DMS53 treated with DMSO at 0.1 percent for 48 hours (cell line): ENCODE measurements at regions not wholly inside any gene's neighbourhood (a gene's known extent, or its start where the extent isn't known, plus 50 kb on each side); places are given as distances from the start of the nearest gene placed in this dataset.

Source experiments
- DNase-seq: peaks from one replicate; lab custom pipeline; 2025; ENCODE audit not compliant: unreplicated experiment; lab: John Stamatoyannopoulos, UW

DNA sequence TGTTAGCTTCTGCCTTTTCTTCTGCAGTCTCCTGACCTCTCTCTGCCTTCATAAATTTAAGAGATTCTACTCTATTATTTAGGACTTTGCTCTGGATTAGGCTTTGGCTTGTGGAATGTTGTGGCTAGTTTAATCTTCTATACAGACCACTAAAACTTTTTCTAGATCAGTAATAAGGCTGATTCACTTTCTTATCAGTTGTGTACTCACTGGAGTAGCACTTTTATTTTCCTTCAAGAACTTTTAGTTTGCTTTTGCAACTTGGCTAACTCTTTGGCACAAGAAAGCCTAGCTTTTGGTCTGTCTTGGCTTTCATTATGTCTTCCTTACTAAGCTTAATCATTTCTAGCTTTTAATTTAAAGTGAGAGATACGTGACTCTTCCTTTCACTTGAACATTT is 265.5 kb upstream of the TBC1D5 start:
- no peak for DNase-seq

DNA sequence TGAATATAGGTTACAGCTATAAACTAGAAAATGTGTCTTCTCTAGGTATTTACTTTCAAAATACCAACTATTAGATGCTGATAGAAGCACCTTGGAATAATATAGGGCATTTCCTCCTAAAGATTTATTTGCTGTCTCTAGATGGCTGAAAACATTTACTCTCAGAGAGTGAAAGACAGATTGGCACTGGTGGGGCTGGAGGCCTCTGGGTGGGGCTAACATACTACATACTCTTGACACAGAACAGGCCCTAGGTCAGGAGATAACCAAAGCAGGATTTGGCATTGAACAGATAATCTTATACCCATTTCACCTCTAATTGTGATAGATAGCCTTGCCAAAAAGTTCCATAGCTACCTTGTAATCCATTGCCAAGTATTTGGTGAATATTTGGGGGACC is 253.3 kb upstream of the TBC1D5 start:
- no peak for DNase-seq

DNA sequence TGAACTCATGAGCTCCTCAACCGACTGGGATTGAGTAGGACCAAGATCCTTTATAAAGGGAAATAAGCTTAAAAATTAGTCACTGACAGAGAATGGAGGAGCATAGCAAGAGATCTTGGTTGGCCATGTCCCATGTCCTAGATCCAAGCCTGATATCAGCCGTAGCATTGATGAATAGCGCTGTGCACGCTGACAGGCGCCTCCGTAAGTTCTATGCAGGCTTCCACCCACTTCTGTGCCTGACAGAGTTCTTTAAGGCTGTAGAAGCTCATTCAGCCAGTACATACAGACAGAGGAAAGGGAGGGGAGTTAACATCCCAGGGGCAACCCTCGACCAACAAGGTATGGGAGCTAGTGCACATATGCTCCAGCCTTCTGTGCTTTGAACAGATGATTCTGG is 251.7 kb upstream of the TBC1D5 start:
- DNase-seq: no peak

DNA sequence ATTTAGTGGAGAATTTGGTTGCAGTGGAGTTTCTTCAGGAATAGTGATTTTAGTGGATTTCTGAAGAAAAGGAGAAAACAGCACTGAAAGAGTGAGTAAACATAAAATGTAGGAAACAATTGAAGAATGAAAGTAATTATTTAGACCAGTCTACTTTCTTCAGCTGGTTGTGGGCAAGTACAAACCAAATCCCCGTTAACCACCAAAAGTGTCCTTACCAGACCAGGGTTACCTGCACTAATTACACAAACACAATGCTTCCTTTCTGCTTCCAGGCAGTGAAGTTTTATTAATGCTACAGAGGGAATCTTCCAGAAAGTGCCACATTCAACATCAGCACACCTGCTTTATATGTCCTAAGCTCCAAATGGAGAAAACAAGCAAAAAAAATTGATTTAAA is 248.0 kb upstream of the TBC1D5 start:
- DNase-seq: no peak

DNA sequence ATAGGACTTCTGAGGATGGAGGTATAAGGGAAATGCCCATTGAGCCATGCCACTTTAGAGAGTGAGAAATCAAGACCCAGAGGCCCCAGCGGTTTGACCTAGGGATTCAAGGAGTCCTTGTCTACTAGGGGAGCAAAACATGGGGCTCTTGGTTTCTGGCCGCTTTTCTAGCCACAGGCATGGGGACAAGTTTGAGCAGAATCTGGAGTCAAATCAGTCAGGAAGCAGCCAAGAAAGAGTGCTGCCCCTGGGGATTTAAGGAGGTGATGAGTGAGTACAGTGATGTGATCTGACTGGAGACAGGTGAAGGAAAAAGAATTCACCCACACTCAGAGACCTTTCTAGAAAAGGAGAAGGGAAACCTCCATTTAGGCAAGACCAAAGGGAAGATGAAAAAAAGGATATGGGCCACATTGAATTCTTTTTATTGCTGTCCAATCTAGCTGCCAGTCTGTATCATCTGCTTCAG is 244.0 kb upstream of the TBC1D5 start:
- no peak for DNase-seq

DNA sequence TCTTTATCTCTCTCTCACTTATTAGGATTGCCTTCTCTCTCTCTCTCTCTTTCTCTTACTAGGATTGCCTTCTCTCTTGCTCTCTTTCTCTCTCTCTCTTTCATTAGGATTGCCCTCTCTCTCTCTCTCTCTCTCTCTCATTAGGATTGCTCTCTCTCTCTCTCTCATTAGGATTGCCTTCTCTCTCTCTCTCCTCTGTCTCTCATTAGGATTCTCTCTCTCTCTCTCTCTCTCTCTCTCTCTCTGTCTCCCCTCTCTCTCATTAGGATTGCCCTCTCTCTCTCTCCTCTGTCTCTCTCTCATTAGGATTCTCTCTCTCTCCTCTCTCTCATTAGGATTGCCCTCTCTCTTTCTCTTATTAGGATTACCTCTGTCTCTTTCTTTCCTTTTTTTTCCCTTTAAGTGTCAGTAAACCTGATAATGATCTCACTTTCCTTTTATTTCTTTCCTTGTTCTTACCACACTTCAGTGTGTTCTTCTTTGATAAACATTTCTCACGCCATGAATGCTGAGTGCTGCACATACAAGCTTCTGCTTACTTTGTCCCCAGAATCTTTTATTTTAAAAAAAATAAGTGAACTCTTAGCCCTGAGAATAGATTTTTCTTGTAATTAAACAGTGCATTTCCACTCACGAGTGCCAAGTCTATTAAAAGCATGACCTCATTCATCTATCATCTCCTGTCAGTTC is 243.4 kb upstream of the TBC1D5 start:
- DNase-seq: no peak

DNA sequence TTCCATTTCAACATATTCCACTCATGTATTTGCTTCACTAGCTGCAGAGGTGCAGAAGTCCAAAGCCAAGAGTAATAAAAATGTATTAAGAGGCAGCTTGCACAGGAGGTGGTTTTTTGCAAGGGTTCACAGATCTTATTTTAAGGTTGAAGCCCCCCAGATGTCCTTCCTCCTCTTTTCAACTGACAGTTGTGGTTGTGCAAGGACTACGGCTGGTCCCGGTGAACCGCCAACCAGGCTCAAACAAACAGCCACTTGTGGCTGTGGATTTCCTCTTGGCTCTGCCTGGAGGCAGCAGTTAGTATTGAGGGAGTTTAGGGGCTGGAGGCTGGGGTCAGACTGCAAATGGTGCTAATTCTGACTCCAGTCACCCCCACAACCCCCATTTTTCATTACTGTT is 240.7 kb upstream of the TBC1D5 start:
- no peak for DNase-seq

DNA sequence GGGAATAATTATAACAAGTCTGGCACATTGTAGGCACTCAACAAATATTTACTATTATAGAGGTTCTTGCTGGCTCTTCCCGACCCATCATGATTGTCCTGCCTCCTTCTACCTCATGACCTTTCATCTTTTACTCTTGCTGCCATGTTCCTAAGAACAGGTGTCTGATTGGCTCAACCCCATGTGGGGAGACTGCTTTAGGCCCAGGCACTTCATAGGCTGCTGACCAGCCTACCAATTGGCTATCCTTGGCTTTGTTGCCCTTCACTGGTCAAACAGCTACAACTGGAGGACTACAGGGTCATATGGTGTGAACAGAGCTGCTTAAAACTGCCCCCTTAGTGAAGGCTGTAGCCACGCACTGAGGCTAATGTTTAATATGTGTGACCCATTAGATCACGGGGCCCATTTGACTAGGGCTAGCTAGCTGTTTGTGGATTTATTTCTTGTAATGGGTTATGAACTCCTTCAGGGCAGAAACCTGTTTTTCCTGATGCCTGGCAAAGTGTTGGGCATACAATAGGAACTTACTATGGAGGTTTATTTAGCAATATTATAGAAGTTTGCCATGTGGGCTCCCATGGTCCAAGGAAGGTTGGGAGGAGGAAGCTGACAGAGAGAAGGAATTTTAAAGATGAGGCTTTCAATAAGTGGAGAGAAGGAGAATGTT is 239.9 kb upstream of the TBC1D5 start:
- DNase-seq: no peak

DNA sequence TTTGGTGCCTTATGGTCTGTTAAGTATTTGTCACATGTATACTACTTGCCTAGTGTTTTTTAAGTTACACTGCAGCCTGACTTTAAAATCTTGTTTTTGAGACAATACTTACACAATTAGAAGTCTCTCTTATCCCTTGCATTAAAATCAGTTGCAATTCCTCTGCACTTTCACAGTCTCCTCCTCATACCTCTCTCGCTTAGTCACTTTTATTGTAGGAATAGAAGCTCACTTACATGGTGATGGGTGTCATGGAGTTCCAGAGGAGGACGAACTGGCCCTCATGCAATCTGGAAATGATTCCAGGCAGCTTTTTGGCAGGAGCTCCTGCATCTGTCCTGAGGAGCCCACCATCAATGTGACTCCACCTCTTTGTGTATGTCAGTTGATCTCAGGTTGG is 238.4 kb upstream of the TBC1D5 start:
- DNase-seq: no peak

DNA sequence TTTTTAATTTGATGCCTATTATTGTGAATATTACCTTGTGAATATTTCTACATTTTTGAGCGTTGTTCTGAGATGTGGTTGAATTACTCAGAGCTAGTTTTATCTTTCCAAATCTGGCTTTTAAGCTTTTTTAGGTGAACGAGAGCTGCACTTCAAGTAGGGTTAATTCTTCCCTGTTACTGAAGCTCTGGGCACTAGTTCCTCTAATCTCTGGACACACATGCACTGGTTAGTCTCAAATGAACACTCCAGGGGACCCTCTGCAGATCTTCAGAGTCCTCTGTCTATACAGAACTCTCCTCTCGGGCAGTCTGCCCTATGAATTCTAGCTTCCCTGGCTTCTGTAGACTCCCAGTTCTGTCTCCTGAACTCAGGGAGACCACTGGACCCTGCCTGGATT is 237.5 kb upstream of the TBC1D5 start:
- DNase-seq: no peak

DNA sequence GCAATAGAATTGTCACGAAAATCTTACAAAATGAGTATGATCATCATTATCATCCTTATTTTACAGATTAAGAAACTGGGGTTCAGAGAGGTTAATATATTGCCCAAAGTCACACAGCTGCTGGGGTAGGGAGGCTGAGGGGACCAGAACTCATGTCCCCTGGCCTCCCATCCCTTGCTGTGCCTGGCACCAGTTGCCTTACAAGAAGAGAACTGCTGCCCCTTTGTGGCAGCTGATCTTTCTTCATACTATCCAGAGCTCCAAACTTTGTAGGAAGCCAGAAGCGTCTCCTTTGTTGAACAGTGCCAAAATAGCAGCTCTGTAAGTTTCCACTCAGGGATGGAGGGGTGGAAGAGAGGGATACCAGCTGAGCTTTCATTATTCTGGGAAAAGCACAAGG is 236.8 kb upstream of the TBC1D5 start:
- no peak for DNase-seq

DNA sequence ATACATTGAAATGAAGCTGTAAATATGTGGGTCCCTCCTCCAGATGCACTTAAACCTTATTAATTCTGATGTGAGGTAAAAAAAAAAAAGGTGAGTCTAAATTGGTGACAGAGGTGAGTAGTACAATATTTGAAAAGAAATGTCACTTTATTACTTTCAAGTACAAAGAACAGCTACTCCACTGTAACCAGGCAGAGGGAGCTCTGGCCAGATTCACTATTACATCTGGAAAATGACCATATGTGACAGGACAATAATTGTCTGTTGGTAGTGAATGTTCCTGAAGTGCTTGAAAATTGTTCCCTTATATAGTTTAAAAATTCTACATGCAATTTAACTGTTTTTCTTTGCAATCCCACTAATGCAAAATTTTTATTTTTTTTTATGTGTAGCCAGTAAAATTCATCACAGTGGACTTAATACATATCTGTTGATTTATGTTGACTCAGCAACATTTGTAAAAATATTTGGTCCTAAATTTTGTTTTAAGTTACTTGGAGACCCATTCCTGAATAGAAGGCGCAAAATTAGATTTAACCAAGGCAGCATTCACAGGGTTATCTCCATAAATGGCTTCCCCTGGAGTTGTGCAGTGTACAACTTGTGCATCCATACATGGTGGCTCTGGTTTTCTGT is 231.9 kb upstream of the TBC1D5 start:
- no peak for DNase-seq

DNA sequence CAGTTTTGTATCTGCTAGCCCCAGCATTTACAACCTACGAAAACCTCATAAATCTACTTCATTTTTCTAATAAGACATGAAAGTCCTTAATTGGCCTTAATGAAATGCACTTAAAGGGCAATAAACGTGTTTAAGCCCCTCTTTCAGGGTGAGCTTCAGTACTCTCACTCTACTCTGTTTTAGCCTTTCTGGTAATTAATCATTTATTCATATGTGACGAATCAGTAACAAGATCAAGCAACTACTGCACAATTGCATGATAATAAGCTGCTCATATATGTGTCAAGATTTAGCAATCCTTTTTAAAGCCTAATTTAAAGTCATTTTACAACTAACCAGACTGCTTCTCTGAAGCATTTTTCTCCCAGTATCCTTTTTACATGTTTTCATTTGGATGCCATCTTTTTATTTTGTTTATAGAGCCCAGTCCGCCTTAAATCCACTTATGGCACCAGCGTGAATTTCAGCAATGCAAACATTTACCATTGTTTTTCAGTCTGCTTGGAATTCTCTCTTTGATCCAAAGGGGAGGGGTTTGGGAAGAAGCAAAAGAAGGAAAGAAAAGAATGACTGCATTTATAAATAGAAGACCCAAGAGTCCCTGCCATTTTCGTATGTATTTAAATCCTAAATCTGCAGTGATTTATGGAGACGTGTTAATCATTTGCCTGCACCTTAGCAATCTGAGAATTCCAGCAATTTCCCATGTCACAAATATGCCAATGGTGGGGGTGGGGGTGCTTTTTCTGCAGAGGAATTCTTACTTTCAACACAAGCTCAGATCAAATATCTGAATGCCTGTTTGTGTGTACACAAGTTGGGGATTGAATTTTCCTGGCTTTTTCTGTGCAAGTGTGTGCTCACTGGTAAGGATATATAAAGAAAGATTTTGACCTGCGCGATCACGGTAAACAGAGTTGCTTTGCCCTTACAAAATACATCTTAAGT is 230.8 kb upstream of the TBC1D5 start:
- no peak for DNase-seq

DNA sequence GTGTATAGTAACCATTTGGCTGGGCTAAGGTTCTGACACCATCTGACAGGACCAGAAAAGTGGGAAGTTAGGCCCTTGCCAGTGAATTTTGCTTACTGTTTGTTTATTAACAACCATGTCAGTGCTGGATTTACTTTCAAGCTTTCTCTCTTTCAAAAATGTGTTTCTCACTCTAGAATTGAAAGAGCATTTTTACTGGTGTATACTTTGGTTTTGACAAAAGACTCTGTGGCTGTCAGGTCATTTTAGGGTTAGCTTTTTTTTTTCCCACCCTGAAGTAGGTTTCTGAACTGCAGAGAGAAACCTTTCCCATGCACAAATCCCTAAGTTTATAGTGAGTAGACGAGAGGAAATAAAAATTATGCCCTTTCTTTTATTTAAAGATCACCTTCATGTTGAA is 230.0 kb upstream of the TBC1D5 start:
- no peak for DNase-seq

DNA sequence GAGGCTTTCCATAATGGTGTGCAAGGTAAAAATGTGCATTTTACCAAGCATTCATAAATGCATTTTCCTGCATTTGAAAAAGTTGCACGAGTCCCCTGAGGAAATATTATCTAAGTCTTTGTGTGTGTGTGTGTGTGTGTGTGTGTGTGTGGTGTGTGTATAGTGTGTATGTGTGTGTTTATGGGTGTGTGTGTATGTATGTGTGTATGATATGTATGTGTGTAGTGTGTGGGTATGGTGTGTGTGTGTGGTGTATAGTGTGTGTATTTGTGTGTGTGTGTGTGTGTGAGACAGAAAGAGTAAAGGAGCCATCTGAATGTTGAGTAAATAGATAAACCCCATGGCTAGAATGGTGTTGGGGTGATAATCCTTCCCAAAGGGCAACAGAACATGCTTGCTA is 229.6 kb upstream of the TBC1D5 start:
- DNase-seq: no peak

DNA sequence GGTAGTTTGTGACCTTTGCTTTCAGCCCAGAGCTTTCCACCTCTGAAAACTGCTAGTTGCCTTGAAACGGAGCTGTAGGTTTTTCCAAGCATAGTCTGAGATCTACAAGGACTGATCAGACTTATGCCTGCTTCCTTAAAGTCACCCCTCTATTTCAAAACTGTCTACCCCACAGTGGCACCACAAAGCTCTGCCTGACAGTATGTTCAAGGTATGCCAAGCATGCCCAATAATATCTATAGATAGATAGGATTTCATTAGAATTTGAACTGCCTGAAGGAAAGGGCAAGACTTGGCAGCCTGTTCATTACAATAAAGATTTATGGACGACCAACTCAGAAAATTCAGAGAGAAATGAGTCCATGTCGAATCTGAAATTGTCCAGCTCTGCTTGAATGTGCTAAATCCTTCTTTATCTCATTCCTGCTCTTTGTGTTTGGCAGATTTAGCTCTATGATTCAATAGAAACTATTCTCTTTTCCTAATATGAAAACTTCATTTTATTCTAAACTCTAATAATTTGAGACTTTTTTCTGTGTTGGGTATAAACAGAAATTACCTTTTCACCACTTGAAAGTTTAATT is 227.6 kb upstream of the TBC1D5 start:
- DNase-seq: no peak

DNA sequence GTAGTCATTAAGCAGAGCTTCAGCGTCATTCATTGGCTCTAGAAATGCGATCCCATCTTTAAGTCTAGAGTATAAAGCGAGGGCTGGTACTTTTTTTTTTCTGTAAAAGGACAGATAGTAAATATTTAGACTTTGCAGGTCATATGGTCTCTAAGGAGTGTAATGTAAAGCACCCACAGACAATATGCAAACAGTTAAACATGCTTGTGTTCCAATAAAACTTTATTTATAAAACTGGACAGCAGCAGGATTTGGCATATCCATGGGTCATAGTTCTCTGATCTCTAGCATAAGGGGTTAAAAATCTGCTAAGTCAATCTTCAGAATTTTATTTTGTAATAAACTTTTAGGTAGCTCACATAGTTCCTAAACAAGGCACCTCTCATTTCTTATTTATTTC is 226.8 kb upstream of the TBC1D5 start:
- DNase-seq: no peak

DNA sequence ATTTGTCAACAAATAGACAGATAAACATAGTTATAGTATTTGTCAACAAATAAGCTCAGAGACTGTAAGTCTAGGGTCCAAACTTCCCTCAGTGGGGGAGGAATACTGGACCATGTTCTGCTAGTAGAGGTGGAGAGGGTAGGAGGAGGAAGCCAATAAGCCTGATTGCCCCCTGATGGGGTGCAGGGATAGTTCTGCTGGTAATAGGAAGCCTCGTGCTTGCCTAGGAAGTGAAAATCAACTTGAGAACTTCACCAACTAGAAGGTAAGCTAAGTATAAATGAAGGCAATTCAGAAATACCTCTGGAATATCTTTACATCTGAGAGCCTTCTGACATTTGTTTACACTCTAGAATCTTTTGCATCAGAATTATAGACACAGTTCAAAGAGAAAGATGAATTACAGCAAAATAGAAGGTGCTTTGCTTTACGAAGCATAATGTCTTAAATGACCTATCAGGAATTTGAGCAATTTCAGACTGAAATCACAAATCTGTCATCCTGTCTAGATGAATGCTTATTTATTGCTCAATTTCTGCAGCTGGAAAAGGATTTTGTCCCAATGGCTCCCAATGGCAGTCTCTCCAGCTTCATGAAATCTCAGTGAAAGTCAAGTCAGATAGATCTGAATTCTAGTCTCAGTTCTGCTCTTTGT is 225.6 kb upstream of the TBC1D5 start:
- DNase-seq: no peak

DNA sequence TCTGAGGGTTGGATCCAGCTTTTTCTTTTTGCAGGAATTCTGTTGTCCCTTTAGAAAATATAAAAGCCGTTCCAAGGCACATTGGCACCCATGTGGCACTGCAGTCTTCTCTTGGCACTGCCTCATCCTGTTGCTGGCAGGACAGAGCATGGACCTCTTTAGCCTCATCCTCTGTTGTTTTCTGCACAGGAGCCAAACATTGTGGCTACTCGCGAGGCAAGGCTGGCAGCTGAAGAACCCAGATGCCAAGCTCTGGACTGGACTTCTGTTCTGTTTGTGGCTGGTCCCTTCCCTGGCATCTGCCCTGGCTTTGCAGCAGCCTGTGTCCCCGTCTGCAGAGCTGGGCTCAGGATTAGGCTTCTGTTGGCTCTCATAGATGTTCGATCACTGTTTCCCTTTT is 224.7 kb upstream of the TBC1D5 start:
- no peak for DNase-seq

DNA sequence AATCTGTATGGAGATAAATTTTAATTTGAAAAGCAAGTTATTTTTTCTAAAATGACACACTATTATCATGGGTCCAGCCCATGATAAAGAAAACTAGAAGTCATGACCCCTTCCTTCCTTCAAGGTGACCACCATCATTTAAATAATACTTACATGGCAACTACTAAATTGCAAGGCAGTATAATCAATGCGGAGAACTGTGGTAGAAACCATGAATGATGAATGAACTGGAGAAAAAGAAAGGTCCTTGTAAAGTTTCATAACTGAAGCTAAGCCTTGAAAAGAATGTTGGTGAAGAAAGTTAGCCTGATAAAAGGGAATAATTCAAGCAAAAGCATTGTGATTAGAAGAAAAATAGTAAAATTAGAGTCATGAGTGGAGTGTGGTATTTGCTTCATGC is 222.9 kb upstream of the TBC1D5 start:
- DNase-seq: no peak

DNA sequence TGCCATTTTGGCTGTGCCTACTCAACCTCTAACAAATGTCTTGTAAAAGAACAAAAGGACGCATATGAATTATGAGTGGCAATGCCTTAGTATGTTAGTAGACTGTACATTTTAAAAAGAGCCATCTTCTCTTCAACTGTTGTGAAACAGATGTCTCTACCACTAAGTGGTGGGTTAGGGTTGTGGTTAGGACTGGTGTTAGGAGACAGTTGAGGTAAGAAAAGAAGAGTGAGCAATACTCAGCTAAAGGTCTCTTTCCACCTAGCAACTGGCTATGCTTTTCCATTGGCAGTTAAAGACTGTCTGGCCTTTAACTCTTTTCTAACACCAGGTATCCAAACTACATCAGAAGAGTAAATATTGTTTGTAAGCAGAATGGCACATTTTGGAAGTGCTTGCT is 221.7 kb upstream of the TBC1D5 start:
- DNase-seq: no peak
